HG03060 (cell line): ENCODE measurements at regions not wholly inside any gene's neighbourhood (a gene's known extent, or its start where the extent isn't known, plus 50 kb on each side); places are given as distances from the start of the nearest gene placed in this dataset.

ENCODE experiments used
- ATAC-seq: cut with Tn5 transposase; IDR thresholded peaks from one replicate; pipeline ENCODE4 v1.9.1; 2021; ENCODE audit warnings: low read depth, moderate number of reproducible peaks; ENCODE audit not compliant: unreplicated experiment

DNA sequence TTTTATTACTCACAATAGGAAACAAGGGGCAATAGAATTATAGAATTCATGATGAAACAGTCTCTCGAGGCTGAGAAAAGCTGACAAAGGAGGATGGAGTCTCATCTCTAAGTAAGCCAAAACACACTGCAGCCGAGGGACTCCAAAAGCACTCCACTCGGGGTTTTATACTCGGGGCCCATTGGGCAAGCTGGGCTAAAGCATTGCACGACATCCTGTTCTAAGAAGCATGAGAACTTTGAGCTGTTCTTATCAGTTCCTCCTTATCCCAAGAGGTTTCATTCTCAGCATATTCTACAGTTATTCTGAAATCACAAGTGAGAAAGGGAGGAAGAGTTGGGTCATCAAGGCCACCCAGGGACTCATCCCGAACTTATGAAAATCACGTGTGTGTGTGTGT lies 1475.5 kb downstream of the PCDH18 start:
- ATAC-seq: no peak

DNA sequence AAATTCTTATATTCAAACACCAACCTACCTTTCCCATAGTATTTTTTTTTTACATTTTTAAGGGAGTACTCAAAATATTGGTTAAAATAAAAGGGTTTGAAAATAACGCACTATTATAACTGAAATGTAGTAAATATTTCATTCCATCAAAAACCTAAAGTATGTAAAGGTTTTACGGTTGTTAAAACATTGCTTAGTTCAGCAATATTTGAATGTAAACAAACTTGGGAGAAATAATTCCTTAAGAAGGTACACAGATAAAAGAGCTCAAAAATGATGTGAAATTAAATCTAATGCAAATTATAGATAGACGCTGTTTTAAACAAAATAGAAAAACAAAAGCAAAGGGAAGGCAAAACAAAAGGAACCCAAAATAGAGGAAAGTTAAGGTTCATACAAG lies 1476.9 kb downstream of the PCDH18 start:
- no peak for ATAC-seq

DNA sequence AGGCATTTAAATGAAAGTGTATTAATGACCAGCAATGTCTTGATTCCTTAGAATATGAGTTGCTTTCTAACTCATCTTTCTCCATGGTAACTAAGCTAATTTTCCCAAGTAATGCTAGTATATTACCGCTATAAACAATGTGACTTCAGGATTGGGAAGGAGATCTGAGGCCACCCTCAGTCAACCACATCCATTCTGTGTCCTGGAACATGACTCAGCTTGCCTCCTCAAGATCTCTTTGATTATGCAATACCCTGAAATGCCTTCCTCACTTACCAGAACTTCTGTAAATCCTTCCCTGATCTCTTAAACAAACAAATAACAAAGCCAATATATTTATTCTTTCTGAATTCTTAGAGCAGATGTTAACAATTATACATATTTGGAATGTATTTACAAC lies 1495.5 kb downstream of the PCDH18 start:
- no peak for ATAC-seq

DNA sequence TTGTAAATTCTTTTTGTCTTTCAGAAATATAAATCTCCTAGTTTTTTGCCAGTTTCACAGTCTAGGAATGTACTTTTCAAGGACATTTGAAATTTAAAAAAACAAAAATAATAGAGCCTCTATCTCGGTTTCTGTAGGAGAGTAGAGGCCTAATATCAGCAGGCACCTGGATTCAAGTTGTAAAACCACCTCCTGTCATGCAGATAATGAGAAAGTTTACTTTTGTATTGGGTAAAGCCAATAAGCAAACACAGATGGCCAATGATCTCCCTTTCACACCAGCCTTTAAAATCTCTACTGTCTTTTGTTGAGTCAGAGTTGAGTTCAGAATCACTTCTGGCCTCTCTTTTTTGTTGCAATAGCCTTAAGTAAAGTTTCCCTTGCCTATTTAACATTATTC lies 1499.9 kb downstream of the PCDH18 start:
- no peak for ATAC-seq

DNA sequence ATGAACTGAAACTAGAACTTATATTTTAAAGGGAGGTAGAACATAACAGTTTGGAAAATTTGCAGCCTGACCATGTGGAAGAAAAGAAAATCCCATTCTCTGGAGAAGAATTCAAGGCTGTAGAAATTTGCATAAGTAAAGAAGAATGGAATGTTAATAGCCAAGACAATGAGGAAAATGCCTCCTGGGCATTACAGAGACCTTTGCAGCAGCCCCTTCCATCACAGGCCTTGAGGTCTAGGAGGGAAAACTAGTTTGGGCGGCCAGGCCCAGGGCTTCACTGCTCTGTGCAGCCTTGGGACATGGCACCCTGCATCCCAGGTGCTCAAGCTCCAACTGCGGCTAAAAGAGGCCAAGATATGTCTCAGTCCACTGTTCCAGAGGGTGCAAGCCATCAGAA lies 1506.8 kb downstream of the PCDH18 start:
- no peak for ATAC-seq

DNA sequence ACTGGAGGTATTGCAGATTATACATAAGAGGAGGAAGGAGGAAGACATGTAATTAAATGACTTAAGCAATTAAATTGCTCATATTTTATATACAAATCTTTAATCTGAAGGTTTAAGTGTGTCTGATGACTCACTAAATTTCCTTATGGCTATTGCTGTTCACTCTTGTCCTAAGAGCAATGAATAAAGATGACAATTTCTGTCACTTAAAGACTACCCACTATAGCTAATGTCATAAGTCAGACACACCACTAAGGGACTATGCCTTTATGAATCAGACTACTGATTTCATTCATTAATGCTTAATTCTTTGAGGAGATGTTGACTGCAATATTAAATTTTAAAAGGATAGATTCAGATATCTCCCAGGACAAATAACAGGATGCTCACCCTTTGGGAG lies 1514.7 kb downstream of the PCDH18 start:
- no peak for ATAC-seq

DNA sequence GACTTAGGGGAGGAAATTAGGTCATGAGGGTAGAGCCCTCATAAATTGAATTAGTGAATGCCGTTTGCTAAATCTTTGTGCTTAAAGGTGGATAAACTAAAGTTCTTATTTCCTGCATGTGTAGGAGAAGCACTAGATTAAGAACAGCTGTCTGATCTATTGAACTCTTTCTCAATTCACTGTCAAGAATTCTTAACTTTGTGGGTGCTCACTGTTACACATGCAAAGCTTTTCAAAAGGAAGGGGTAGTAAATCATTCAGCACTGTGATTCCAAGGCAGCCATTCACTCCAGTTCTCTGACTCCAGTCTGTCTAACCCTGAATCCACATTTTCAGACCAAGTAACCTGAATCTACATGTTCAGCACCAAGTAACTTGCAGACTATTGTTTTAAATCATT lies 1520.1 kb downstream of the PCDH18 start:
- no peak for ATAC-seq

DNA sequence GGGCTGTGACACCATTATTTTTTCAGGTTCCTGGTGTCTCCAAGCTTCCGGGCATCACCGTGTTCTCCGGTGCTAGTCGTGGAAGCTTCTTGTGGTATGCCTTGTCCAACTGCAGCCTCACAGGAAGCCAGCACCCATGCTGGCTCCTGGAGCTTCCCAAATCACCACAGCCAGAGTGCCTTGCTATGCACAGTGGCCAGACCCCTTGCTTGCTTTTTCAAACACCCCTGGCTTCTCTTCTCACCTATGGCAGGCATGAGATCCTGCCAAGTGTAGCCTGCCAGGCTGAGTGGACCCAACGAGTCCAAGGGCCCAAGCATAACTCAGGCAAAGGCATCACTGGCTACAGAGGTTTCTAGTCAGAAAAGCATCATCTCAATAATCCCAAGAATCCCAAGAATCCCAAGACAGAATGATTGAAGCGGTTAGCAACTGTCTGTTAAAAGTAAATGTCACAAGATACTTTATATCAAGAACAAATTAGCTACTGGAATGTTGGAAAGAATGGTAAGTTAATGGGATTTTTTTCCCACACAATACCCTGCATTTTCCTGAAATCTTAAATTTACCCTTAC lies 1522.9 kb downstream of the PCDH18 start:
- no peak for ATAC-seq

DNA sequence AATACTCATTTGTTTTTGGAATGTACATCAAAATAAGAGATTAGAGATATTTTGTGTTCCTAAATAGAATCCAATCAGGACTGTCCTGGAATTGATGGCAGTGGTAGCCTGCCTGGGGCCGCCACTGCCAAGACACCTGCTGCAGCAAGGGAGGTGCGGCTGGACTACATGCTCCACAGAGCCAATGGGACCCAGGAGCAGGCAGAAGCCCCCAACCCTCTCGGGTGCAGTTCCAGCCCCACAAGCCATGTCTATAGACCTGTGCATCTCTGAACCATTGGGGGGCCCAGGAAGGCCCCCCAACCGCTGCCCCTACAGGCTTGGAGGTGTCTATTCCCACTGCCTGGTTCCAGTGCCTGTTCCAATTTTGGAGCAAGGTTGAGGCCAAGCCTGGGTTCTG lies 1524.3 kb downstream of the PCDH18 start:
- no peak for ATAC-seq

DNA sequence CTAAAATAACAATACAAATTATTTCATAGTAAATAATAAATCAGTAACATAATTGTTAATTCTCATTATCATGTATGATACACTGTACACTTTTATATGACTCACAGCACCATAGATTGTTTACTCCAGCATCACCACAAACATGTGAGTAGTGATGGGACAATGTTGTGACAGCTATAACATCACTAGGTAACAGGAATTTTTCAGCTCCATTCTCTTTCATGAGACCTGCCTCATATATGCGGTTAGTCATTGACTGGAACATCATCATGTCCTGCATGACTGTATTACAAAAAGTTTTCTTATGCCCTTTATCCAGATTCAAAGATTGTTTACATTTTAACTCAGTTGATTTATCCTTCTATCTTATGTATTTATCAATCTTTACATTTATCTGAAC lies 1530.0 kb downstream of the PCDH18 start:
- ATAC-seq: no peak

DNA sequence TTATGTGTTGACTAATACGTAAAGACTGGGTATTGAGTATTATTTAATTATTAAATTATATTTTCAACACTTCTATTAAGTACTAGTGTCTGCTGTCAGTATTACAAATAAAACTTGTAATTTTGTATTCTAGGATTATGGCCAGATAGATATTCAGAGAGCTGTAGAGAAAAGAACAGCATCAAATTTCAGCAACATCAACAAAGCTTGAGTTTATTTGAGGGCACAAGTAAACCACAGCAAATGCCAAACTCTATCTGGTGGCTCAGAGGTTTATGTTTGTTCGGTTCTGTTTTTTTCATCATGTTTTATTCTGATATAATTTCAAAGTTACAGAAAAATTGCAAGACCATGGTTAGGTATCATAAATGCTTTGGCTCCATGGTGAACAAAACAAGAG lies 1530.5 kb downstream of the PCDH18 start:
- no peak for ATAC-seq

DNA sequence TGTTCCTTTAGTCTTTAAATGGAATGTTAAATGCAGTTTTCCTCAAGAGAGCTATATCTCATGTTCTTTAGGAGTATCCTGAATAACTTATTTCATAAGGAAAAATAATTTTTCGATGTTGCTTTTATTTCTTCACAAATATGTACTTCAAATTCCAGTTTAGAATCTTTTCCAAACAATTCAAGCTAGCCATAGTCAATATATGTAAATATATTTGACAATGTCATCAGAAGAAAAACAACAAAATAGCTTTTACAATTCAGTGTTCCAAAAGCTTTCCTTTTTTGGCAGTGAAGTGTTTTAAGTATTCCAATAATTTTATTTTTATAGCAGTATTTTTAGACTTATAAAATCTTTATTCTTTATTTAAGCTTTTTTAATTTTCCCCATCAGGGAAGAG lies 1532.0 kb downstream of the PCDH18 start:
- ATAC-seq: no peak

DNA sequence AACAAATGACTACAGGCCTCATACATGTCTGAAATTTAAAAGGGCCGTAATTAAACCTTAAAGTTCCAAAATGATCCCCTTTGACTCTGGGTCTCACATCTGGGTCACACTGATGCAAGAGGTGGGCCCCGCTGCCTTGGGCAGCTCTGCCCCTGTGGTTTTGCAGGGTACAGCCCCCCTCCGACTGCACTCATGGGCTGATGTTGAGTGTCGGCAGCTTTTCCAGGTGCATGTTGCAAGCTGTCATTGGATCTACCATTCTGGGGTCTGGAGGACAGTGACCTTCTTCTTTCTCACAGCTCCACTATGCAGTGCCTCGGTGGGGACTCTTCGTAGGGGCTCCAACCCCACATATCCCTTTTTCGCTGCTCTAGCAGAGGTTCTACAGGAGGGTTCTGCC lies 1537.9 kb downstream of the PCDH18 start:
- no peak for ATAC-seq

DNA sequence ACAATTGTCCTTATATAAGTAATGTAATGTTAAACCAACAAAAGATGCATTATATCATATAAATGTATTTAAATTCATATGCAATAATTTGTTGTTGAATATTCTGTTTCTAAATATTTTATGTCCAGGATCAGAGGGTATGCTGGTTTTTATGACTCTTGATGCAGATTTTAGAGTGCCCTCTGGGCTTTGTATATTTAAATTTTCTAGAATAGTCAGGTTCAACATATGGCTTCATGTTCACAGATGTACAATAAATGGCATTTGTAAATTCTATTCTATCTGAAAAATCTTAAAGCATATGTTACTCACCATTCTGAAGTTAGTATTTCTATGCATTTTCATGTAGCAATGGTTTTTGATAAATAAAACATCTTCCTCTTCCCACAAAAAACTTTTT lies 1555.4 kb downstream of the PCDH18 start:
- ATAC-seq: no peak

DNA sequence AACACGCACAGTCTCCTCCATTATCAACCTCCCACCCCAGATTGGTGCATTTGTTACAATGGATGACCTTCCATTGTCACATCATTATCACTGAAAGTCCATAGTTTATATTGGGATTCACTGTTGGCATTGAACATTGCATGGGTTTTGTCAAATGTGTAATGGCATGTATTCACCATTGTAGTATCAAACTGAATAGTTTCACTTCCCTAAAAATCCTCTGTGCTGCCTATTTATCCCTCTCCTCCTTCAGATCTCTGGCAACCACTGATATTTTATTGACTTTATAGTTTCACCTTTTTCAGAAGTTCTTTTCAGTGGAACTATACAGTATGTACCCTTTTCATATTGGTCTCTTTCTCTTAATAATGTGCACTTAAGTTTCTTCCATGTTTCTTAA lies 1565.4 kb downstream of the PCDH18 start:
- no peak for ATAC-seq

DNA sequence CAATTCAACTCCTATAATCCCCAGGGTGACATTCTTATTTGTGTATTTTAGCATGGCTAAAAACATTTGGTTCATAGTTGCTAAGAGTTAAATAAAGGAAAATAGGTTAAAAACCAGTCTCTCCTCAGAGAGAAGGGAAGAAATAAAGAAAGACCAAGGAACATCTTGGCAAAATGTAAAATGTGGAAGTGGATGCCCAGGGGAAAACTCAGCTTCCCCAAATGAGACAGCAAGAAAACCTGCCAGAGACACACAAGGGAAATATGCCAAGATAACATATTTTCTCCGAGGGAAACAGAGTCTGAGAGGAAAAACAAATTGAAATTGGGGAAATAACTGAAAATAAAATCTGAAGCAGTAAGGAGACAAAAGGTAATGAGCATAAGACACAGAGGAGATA lies 1569.3 kb downstream of the PCDH18 start:
- no peak for ATAC-seq

DNA sequence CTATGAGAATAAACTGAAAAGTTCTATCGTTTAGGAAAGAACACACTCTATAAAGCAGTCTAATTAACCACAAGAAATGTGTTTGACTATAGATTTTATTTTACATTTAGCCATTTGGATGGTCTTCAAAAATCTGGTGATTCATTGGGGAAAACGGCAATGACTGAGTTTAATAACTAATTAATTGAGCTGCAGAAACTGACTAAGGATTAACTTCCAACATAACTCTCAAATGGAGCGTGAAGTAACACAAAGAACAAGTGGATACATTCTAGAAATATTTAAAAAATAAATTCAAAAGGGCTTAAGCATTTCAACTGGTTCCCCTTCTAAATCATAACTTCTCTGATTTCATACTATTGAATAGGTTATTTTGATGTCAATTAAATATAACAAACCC lies 1582.4 kb downstream of the PCDH18 start:
- ATAC-seq: no peak

DNA sequence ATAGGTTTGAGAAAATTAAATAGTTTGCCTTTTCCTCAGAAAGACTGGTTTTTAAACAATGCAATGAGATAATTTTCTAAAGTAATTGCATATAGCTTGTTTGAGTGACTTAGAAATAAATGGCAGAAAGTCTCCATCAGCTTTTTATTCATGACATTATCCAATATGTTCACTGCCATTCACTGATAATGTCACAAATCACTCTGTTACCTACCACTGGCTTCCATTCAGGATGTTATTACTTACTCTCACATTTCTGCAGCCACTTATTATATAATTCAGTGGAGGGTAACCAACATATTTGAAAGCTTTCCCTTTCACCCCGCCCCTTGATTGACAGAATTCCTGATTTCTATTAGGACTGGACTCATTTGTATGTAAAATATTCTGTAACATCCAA lies 1583.5 kb downstream of the PCDH18 start:
- no peak for ATAC-seq

DNA sequence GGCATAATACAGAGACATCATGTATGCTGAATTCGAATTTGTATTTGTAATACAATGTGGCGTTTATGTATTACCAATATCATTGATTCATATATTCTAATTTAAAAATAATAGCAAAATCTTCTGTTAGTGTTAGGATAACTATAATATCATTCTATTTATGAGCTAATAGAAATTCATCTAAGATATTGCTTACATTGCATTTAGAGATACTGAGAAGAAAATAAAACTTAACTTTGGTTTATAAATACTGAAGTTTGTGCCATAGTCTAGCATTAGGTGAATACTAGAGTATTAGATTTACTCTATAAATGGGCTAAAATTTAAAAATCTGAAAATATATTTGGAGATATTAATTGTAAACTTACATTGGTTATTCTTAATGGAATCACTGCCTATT lies 1590.6 kb downstream of the PCDH18 start:
- ATAC-seq: no peak

DNA sequence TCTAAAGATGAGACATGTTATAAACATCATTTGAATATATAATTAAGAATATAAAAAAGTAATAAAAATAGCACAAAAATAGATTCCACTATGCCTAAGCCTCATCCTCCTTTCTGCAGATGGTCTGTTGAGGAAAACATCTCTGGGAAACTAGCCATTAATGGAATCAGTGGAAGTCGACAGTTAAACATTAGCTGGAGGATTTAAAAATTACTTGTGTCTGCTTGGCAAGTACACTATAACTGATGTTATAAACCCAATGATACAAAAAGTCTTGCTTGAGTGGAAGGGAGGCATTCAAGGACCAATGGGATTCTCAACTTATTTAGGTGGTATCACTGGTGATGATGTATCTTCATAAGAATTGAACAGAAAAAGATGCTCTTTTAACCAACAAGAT lies 1598.3 kb downstream of the PCDH18 start:
- ATAC-seq: no peak

DNA sequence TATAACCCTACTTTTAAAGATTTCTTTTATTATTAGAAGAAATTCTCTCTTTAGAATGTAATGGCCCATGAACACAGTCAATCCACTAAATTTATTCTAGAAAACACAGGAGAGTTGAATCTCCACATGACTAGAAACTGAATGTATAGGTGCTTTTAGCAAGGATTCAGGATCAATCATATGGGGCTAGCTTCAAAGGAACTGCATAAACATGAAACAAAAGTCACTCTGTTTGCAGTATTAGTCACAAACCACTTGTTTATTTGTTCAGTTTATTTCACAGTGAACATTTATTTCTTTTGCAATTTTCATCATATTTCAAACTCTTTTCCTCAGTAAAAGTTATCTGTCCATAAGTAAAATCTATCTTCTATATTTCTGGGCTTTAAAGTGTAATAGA lies 1604.6 kb downstream of the PCDH18 start:
- no peak for ATAC-seq

DNA sequence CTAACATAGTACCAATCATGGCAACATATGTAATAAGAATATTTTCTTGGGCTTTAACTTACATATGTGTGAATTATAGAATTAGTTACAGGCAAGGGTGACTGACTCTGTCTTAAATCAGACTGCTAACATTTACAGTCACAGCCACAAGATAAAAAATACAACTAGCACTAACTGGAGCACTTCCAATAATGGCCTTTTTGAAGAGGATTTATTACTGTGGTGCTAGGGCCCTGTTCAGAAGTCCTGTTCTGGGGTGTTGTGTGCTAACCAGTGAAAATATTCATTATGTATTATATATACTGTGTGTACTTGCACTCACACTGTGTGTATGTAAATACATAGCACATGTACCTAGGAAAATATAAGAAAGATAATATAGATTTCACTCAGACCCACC lies 1611.2 kb downstream of the PCDH18 start:
- no peak for ATAC-seq

DNA sequence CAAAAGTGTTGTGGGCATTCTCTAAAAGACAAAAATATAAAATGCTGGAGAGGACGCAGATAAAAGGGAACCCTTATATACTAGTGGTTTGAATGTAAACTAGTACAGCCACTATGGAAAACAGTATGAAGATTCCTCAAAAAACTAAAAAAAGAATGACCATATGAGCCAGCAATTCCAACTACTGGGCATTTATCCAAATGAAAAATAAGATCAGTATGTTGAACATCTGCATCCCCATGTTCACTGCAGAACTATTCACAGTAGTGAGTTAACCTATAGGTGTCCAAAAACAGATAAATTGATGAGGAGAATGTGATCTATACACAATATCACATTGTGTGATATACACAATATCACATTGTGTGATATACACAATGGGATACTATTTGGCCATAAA lies 1615.3 kb downstream of the PCDH18 start:
- ATAC-seq: no peak
